NCI-H345 treated with DMSO at 0.1 percent for 48 hours (cell line): ENCODE measurements at regions not wholly inside any gene's neighbourhood (a gene's known extent, or its start where the extent isn't known, plus 50 kb on each side); places are given as distances from the start of the nearest gene placed in this dataset.

Source experiments
- DNase-seq: peaks from one replicate; lab custom pipeline; 2025; ENCODE audit not compliant: unreplicated experiment; lab: John Stamatoyannopoulos, UW

DNA sequence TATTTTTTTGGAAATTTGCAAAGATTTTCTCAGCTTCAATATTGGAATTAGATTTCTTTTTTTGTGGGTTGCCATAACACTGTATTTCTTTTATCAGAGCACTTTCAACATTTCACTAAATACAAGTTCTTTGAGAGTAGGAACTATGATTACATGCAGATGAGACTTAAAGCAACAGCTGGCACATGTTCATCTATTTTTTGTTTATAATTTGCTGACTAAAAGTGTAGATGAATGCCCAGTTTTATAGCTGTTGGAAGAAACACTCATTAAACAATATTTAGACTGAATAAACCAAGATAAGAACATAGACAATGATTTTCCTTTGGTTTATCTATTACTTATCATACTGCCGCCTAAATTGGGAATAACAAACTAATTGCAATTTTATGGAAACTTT is 803.0 kb upstream of the KLHL1 start:
- no peak for DNase-seq

DNA sequence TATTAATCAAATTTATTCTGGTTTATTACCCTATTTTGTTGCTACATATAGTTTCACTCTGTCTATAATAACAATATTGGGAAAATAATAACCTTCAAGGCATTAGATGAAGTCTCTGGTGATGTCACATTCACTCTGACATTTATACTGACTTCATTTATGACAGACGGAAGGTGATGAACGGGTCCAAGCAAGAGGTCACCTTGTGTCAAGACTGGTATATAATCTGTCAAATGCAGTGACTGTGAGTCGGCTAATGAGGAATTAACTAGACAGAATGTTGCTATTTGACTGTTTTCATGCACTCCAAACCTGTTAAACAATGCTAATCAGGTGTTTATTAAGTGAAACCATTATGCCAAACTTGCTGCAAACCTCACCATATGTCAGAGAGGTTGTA is 800.5 kb upstream of the KLHL1 start:
- DNase-seq = no peak

DNA sequence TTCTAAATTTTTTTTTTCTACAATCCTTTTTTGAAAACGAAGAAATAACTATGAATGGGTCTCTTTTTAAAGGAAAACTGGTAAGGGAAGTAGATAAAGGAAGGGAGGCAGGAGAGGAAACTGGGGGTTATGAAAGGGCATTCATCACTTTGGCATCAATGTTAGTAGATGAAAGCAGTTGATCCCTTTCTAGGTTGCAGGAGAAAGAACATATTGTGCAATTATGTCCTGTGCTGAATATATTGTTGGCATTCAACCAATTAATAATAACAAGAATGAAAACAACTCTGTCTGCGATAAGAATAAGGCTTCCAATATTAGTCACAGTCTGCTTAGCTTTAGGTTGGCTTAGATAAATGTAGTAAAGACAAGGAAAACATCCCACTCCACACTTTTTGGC is 796.8 kb upstream of the KLHL1 start:
- no peak for DNase-seq

DNA sequence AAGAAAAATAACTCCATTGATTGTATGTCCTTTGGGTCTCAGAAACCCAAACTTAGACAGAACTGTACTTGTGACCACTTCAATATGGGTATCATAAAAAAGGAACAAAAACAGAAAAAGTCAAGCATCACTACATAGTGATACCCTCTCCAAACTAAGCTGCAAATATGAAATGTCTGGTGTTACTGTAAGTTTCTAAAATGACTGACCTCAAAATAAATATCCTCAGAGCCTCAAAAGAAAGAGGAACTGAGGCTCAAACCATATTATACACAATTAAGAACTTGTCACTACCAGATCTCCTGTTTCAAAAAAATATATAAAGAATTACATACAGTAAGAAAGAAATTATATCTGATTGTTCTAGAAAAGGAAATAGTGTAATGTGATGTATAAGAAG is 787.9 kb upstream of the KLHL1 start:
- no peak for DNase-seq

DNA sequence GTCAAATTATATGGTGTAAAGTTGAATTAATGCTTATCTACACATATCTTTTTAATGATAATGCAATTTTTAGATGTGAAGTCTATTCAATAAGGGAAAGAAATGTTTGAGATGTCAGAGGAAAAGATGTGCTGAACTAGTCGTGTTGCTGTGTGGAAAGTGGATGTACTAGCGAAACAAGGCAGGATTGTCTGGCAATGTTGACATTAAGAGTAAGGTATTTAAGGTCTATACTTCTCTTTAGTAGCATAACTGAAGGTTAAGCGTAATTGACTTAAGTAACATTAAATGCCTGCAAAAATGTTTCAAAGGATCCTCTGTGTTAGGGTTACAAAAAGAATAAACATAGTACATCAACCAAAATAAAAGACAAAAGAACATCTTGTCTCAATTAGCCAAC is 787.3 kb upstream of the KLHL1 start:
- DNase-seq = no peak

DNA sequence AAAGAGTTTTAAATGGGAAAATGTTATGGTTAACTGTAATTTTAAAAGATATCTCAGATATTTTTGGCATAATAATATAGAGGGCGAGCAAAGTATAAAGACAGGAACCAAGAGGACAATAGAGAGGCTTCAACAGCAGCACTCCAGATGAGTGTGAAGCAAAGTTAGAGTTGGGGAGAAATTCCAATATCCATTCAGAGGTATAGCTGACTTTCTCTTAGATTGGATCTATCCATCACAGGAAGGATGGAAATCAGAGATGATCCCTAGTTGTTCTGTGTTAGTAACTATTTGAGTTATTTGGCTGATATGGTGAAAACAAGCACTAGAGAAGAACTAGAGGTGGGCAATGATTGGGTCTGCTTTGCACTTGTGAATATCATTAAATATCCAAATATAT is 786.0 kb upstream of the KLHL1 start:
- DNase-seq = no peak

DNA sequence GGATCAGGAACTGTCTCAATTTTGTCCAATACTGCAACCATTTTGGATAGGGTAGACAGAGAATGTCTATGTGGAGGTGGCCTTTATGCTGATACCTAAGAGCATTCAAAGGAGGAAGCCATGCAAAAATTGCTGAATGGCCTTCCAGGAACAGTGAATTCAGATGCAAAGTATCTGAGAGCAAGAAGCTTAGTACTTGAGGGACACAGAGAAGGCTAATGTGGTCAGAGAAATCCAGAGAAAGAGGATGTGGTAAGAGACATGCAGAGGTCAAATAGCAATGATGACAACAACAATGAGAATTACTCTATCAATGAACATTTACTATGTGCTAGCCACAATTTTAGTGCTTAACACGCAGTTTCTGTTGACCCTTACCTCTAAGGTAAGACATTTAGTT is 785.6 kb upstream of the KLHL1 start:
- DNase-seq = no peak

DNA sequence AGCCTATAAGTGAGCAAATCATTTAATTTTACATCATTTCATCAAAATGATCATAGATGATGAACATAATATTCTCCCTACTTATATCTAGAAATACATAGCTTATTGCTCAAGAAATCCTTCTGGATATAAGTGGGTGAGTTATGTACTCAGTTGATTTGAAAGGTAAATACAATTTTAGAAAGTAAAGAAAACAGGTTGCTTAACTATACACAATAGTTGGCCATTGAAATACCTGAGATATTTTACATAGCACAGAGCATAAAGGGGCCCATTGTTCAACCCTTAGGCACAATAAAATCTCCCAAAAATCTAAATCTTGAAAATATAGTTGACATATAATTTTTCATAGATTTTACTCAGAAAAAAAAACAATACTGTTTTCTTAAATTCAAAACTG is 782.0 kb upstream of the KLHL1 start:
- DNase-seq = no peak

DNA sequence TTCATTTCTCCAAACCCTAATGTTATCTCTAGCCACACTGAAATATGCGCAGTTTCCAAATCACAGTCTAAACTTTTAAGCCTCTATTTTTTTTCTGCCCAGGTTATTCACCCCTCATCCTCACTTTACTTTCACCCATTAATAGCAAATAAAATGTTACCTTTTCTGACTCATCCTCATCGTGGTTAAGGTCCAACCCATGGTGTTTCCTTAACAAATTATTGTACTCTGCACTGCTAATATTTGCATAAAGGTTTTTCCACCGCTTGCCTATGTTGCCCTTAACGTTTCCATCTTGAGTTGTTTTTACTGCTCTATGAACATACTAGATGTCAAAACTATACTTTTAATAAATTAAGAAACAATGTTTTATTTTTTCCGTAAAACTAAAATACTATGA is 780.9 kb upstream of the KLHL1 start:
- no peak for DNase-seq

DNA sequence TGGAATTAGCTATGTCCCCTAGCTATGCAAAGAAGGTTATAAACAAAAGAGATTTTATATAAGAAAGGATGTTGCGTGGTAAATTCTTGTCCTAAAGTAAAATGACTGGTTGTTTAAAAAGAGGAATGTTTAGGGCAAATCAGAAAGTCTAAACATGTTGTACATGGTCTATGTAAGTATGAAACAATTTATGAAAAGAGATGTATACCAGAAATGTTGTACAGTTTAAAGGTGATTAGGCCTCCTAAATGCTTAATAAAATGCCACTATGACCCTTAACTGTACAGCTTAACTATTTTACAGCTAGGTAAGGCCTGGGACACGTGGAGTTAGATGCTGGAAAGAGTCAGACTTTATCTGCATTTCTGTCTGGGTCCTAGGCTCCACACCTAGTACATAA is 775.9 kb upstream of the KLHL1 start:
- DNase-seq = no peak

DNA sequence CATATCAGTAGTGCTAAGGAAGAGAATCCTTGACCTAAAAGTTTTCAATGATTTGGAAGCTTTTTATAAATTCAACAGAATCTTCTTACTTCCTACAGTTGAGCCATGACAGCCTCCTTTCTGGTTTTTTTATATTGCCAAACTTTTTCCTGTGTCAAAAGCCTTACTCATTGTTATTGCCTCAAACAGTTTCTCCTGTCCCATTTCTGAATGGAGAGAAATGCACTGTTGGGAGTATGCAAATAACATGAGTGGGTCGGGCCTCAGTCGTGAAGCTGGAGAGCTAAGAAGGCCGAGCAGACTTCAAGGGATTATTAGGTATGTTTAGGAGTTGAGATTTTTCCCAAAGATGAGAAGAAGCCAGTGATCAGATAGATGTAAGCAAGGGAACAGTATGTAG is 766.4 kb upstream of the KLHL1 start:
- no peak for DNase-seq

DNA sequence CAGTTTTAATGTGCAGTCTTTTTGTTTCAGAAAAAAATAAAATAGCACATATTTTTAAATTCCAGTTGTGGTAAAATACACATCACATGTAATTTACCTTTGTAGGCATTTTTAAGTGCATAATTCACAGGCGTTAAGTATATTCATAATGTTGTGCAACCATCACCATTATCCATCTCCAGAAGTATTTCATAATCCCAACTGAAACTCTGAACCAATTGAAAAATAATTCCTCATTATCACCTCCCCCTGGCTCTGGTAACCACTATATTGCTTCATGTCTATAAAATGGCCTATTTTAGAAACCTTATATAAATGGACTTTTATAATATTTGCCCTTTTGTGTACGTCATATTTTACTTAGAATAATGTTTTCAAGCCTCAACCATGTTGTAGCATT is 756.5 kb upstream of the KLHL1 start:
- no peak for DNase-seq

DNA sequence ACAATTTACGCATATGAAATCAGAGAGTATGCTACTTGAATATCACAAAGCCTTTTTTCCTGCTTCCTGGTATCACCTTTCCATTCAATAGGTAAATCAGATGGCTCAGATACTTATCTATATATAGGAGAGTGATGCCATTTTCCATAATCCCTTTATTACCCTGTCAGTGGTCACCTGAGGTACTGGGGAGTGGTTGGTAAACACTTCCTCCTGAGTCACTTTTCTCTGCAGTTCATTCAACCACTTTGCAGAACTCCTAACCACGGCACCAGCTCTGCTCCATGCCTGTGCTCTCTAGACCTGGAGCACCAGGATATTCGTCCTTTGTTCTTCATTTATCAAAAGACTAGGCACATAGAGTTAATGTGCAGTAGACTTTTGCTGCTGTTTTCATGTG is 748.5 kb upstream of the KLHL1 start:
- DNase-seq = peak; percentile 19

DNA sequence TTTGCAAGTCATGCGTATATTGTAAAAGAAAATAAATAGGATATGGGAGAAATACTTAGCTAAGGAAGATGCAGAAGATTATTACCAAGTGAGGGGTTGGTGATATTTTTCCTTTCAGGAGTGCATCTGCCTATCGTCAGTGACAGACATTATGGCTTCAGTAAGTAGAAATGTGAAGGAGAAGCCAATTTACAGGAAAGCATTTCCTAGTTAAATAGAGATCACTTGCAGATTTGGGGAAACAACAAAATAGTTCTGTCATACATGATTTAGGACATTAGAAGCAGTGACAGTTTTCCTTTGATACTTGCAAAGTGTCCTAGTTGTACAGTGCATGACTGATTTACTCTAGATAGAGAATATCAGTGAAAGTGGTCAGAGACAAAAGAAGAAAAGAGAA is 747.8 kb upstream of the KLHL1 start:
- no peak for DNase-seq

DNA sequence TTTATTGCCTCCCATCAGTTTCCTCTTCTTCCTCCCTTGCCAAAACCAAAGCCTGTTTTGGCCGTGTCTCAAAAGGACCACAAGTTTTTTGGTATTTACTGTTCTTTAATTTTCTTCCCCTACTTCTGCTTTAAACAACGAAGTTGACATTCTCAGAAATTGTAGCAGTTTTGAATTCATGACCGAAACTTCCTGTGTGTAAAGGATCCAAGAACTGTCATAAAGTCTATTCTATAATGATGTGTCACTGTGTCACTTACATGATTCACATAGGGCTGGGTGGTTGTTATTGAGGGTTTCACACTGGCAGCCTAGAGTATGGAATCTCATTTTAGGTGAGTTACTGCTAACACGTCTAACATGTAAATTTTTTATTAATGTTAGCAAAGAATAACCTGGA is 741.0 kb upstream of the KLHL1 start:
- DNase-seq = no peak

DNA sequence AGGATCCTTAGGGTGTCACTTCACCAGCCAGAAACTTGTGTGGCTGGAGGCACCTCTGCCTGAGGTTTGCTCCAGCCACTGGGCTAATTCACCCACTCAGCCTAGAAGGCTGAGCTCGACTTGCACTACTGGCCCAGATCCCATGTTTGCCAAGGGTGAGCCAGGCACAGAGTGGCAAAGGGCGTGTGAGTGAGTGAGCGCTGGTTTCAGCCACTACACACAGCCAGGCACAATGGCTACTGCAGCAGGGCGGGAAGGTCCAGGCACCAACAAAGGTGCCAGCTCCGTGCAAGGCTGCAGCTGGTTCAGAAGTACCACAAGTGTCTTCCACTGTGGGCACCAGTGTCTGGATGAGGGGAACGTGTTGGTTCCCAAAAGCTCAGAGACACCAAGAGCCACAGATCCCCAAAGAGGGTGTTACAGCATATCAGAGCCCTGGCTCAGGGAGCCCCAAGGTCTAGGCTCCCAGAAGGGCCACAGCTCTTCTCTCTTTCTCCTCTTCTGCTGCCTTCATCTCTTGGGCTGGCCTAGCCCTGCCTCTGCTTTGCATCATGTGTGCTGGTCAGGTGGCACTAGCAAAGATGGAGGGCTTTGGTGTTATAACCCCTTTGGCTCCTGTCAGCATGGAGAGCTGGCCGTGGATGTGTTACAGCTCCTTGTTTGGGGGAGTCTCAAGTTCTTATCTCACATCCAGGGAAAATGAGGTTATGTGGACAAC is 736.3 kb upstream of the KLHL1 start:
- no peak for DNase-seq

DNA sequence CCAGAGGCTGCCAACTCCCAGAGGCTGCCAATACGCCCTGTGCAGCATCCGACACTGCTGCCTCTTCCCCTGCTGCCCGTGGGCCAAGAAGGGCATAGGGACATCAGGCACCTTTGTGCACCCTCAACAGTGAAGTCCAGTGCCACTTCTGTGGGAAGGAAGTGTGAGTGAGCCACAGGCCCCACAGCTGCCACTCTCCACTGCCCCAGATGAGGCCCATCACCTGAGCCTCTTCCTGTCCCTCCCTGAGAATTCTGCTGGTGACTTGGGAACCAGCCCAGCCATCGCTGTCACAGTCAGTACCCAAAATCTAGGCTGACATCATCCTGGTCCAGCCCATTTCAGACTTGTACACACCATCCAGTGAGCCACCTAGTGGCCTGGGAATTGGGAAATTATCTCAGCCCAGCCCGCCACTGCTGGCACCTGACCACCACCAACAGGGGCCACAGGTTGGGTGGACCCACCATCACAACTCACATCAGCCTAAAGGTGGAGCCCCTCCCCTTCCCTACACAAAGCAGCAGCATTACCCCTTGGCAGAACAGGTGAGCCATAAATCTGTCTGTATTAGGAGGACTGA is 733.9 kb upstream of the KLHL1 start:
- DNase-seq = no peak

DNA sequence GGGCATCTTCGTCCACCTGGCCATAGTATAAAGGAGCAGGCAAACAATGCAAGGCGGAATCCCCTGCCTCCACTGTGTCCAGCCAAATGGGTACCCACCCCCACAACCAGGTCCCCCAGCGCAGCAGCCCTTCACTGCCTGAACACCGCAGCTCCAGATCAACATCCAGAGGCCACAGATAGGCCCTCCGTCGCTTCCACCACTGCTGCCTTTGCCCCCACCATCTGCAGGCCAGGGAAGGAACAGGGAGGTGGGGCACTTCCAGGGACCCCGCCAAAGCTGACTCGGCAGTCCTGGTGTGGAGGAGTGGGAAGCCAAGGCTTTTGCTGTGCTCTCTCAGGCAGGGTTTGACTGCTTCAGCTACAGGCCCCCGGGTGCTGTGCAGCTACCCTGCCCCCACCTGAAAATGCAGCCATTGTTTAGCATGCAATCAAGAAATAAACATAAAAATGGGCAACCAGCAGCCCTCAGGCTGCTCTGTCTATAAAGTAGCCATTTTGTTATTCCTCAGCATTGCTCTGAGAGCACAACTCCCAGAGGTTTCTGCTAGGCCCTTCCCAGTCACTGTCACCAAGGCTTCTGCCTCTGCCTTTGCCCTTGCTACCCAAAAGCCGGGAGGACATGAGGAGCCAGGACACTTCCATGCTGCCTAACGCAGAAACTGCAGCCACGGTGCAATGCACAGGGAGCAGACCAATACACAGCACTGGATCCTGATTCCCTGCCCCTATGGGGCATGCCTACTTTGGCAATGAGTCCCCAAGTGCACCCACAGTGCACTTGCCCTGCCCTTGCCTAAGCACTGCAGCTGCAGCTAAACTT is 733.2 kb upstream of the KLHL1 start:
- DNase-seq = no peak

DNA sequence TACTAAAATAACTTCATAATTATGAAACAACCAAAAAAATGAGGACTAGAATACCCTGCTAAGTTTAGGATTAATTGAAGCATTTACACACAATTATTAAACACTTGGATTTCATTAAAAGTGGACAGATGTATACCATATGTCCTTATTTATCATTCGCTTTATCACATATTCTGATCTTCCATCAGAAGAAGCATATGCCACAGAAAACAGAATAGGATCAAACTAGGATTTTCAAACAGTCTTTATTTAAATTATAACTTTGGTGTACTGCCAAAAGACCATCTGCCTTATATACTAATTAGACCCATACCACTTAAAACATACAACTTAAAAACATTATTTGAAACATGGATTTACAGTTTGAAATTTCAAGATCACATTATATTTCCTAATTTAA is 727.1 kb upstream of the KLHL1 start:
- no peak for DNase-seq

DNA sequence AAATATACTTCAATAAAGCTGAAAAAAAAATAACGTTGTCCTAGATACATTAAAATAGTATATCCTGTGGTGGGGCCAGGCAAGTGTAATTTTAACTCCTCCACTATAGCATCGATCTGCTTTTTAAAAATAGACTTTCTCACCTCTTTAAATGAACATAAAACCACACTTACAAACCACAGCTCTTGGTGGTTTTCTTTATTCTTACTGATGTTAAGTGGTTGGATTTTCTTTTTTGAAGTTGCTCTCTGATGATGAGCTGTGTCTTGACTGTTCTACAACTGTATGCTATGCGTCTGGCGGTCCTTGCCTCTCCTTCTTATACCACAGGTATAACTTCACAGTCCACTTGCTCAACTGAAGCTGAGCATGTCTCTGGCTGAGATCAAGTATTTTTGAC is 721.5 kb upstream of the KLHL1 start:
- no peak for DNase-seq

DNA sequence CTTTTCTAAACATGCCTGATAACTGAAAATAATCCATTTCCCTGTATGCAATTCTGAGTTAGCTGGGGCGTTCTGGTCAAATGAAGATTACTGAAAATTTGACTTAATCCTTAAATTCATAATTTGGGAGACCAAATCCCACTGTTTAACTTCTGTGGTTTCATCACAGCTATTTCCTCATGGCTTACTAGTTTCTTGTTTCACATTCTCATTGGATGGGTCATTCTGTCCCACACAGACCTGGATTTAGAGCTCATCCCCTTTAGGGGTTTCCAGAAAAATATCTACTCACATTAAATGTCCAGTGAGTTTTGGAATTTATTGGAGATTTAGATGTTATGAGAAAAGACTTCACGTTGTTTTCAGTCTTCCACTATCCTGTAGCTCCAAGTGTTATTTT is 709.3 kb upstream of the KLHL1 start:
- DNase-seq = no peak

DNA sequence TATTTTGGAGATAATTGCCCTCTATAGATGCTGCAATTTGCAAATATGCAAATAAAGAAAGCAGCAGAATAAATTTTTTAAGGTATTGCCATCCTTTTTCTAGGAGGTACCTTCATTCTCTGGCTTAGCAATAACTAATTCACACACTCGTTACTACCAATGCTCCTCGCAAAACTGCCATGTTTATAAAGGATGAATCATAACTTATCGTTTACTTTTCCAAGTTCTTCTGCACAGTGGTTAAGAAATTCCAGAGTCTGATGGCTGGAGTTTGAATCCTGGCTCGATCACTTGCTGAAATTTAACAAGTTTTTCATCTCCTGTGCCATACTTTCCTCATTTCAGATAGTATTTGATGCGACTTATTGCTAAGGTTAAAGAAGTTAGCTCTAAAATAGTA is 708.6 kb upstream of the KLHL1 start:
- no peak for DNase-seq
